Lower leg skin (tissue), 3 donors: ENCODE measurements at regions not wholly inside any gene's neighbourhood (a gene's known extent, or its start where the extent isn't known, plus 50 kb on each side); places are given as distances from the start of the nearest gene placed in this dataset.
"Not testable (repeated sequence)": the region's sequence is repeated elsewhere in the genome, so short reads cannot be mapped to it uniquely, and the experiment has no call there.

Experiments
- CTCF ChIP-seq, 3 donors: fragments of 450-650 bp; IDR thresholded peaks; one replicate each; pipeline ENCODE4 v1.5.1; 2016; ENCODE audit warnings: antibody characterized with exemption in 3 of 3, mild to moderate bottlenecking in 3 of 3, moderate library complexity in 2 of 3
- POLR2A ChIP-seq, 2 donors: fragments of 450-650 bp; IDR thresholded peaks; one replicate each; pipeline ENCODE4 v1.6.1; 2016 to 2017; ENCODE audit warnings: antibody characterized with exemption in 2 of 2, mild to moderate bottlenecking in 1 of 2, moderate library complexity in 1 of 2

GRCh38 chr1:229742614-229743013 is 116.6 kb downstream of the URB2 start:
- not testable (repeated sequence) for TF ChIP-seq CTCF, POLR2A (IDR thresholded peaks at IDR 0.05)
